H1 (cell line): ENCODE measurements at regions not wholly inside any gene's neighbourhood (a gene's known extent, or its start where the extent isn't known, plus 50 kb on each side); places are given as distances from the start of the nearest gene placed in this dataset.

Source experiments
- CTCF ChIA-PET: fragments of 300-600 bp; sonication (Branson Sonifier 250); formaldehyde crosslinking; loops from one replicate; lab custom pipeline; 2021; ENCODE audit not compliant: partially characterized antibody; lab: Charles Lee
- POLR2A ChIA-PET: fragments of 300-600 bp; sonication (Branson Sonifier 250); formaldehyde crosslinking; loops from one replicate; lab custom pipeline; 2021; ENCODE audit warnings: inconsistent platforms; ENCODE audit not compliant: partially characterized antibody; lab: Charles Lee
- DNase-seq, 2 experiments: peaks; one replicate each; pipeline versions ENCODE4 v3.0.0 to v3.0.0-alpha.2; 2010 to 2022; ENCODE audit warnings: low spot score in 2 of 2, low read depth in 1 of 2, mixed read lengths in 1 of 2
- FAIRE-seq: peaks from 2 replicates; lab custom pipeline; 2011; peaks lifted over from hg19 to GRCh38; lab: Jason Lieb, UNC
- H2AFZ ChIP-seq: 2 replicates; pipeline ENCODE4 v1.8.1; 2012; ENCODE audit warnings: low read length, inconsistent platforms
- H2AK5ac ChIP-seq: 2 replicates; pipeline ENCODE4 v1.6.1; 2013; ENCODE audit warnings: low read depth, low read length
- H2BK120ac ChIP-seq: replicated peaks from 2 replicates; pipeline ENCODE3; 2013; ENCODE audit warnings: low read depth, low read length, inconsistent platforms
- H2BK12ac ChIP-seq: 2 replicates; pipeline ENCODE4 v1.6.1; 2013; ENCODE audit warnings: low read depth, low read length
- H2BK15ac ChIP-seq: 2 replicates; pipeline ENCODE4 v1.6.1; 2013; ENCODE audit warnings: low read length
- H2BK20ac ChIP-seq: 2 replicates; pipeline ENCODE4 v1.6.1; 2013; ENCODE audit warnings: low read length
- H2BK5ac ChIP-seq: 2 replicates; pipeline ENCODE4 v1.6.1; 2013; ENCODE audit warnings: low read depth, low read length
- H3K14ac ChIP-seq: 2 replicates; pipeline ENCODE4 v1.6.1; 2013; ENCODE audit warnings: inconsistent platforms; ENCODE audit not compliant: insufficient read length
- H3K18ac ChIP-seq: 2 replicates; pipeline ENCODE4 v1.6.1; 2013; ENCODE audit warnings: low read length; ENCODE audit errors: extremely low read depth
- H3K23ac ChIP-seq: 2 replicates; pipeline ENCODE4 v1.6.1; 2013; ENCODE audit warnings: inconsistent platforms; ENCODE audit not compliant: insufficient read length
- H3K23me2 ChIP-seq: 2 replicates; pipeline ENCODE4 v1.6.1; 2013; ENCODE audit warnings: low read depth, low read length
- H3K27ac ChIP-seq: 2 replicates; pipeline ENCODE4 v1.6.1; 2011; ENCODE audit warnings: low read depth, low read length, inconsistent platforms
- H3K27me3 ChIP-seq, 4 experiments: replicated peaks in 1 of 4; 1 replicate in 1 of 4; 2 replicates in 3 of 4; pipeline versions ENCODE4 v1.6.1 to v1.8.1; 2011 to 2013; ENCODE audit warnings: low read length in 3 of 4, mild to moderate bottlenecking in 3 of 4, inconsistent platforms in 2 of 4, mixed read lengths in 2 of 4, moderate library complexity in 1 of 4; ENCODE audit not compliant: control insufficient read depth in 3 of 4, insufficient read depth in 3 of 4; ENCODE audit errors: extremely low read depth in 1 of 4
- H3K36me3 ChIP-seq, 4 experiments: 2 replicates each; pipeline versions ENCODE4 v1.6.1 to v1.8.1; 2011 to 2013; ENCODE audit warnings: mild to moderate bottlenecking in 4 of 4, low read length in 3 of 4, moderate library complexity in 2 of 4, control low read depth in 1 of 4, inconsistent platforms in 1 of 4; ENCODE audit not compliant: insufficient read depth in 4 of 4, control insufficient read depth in 2 of 4
- H3K4ac ChIP-seq: replicated peaks from 2 replicates; pipeline ENCODE3; 2013; ENCODE audit warnings: low read length, low read depth, mixed read lengths, inconsistent platforms; ENCODE audit not compliant: insufficient read length
- H3K4me1 ChIP-seq, 4 experiments: replicated peaks in 1 of 4; 1 replicate in 1 of 4; 2 replicates in 3 of 4; pipeline versions ENCODE4 v1.6.1 to v1.8.1; 2011 to 2013; ENCODE audit warnings: low read length in 3 of 4, inconsistent platforms in 2 of 4, mixed read lengths in 1 of 4; ENCODE audit not compliant: insufficient read depth in 4 of 4, control insufficient read depth in 3 of 4
- H3K4me2 ChIP-seq, 2 experiments: 2 replicates each; pipeline versions ENCODE4 v1.6.1 to v1.8.1; 2011 to 2013; ENCODE audit warnings: low read depth in 2 of 2, low read length in 2 of 2, control low read depth in 1 of 2, inconsistent platforms in 1 of 2, mild to moderate bottlenecking in 1 of 2; ENCODE audit not compliant: insufficient read depth in 1 of 2
- H3K4me3 ChIP-seq, 4 experiments: fragments of 200-600, 300-600 bp in 1 of 4; sonication (generic), shearing (Covaris generic), sonication (Bioruptor Twin) in 1 of 4; 2 replicates each; pipeline versions ENCODE4 v1.5.1 to v1.8.1; 2011 to 2016; ENCODE audit warnings: low read length in 4 of 4, low read depth in 3 of 4, control low read depth in 2 of 4, inconsistent platforms in 2 of 4, mild to moderate bottlenecking in 2 of 4, mixed read lengths in 1 of 4, moderate library complexity in 1 of 4; ENCODE audit not compliant: insufficient read depth in 2 of 4; ENCODE audit errors: extremely low read depth in 1 of 4
- H3K56ac ChIP-seq: replicated peaks from 2 replicates; pipeline ENCODE3; 2013; ENCODE audit warnings: low read depth, mild to moderate bottlenecking, mixed read lengths, low read length, inconsistent platforms; ENCODE audit not compliant: insufficient read length
- H3K79me1 ChIP-seq: 2 replicates; pipeline ENCODE4 v1.6.1; 2013; ENCODE audit warnings: low read depth, low read length, control low read depth
- H3K79me2 ChIP-seq, 2 experiments: 2 replicates each; pipeline versions ENCODE4 v1.6.1 to v1.8.1; 2012 to 2013; ENCODE audit warnings: low read length in 2 of 2, mild to moderate bottlenecking in 2 of 2, inconsistent platforms in 1 of 2; ENCODE audit not compliant: insufficient read depth in 2 of 2, control insufficient read depth in 1 of 2
- H3K9ac ChIP-seq, 4 experiments: replicated peaks in 1 of 4; 1 replicate in 1 of 4; 2 replicates in 3 of 4; pipeline versions ENCODE4 v1.6.1 to v1.8.1; 2011 to 2013; ENCODE audit warnings: low read depth in 3 of 4, low read length in 3 of 4, control low read depth in 2 of 4, mild to moderate bottlenecking in 2 of 4, moderate library complexity in 2 of 4, inconsistent platforms in 1 of 4; ENCODE audit errors: extremely low read depth in 1 of 4
- H3K9me3 ChIP-seq, 2 experiments: 2 replicates each; pipeline versions ENCODE4 v1.6.1 to v1.8.1; 2012 to 2013; ENCODE audit warnings: mild to moderate bottlenecking in 2 of 2, moderate library complexity in 2 of 2, control low read depth in 1 of 2, inconsistent platforms in 1 of 2, low read depth in 1 of 2, low read length in 1 of 2, mixed read lengths in 1 of 2; ENCODE audit not compliant: insufficient read depth in 2 of 2
- H4K20me1 ChIP-seq, 2 experiments: replicated peaks in 1 of 2; 2 replicates each; pipeline versions ENCODE3 to v1.8.1; 2011 to 2013; ENCODE audit warnings: inconsistent platforms in 2 of 2, low read length in 2 of 2, mild to moderate bottlenecking in 1 of 2; ENCODE audit not compliant: insufficient read depth in 2 of 2, control insufficient read depth in 1 of 2
- H4K5ac ChIP-seq: 2 replicates; pipeline ENCODE4 v1.6.1; 2013; ENCODE audit warnings: low read length, low read depth, mixed read lengths, inconsistent platforms; ENCODE audit not compliant: insufficient read length
- H4K8ac ChIP-seq: 2 replicates; pipeline ENCODE4 v1.8.0; 2013; ENCODE audit warnings: mild to moderate bottlenecking, moderate library complexity, low read length, inconsistent platforms; ENCODE audit not compliant: insufficient read depth; ENCODE audit errors: extremely low read depth
- H4K91ac ChIP-seq: replicated peaks from 2 replicates; pipeline ENCODE3; 2013; ENCODE audit warnings: low read length, mixed read lengths, inconsistent platforms; ENCODE audit not compliant: insufficient read length
- CTCF ChIP-seq, 3 experiments: IDR thresholded peaks; 1 replicate in 2 of 3; 2 replicates in 1 of 3; pipeline versions ENCODE4 v1.5.1 to v1.6.1; 2011; ENCODE audit warnings: low read length in 3 of 3, mild to moderate bottlenecking in 3 of 3, inconsistent platforms in 2 of 3, low read depth in 1 of 3, moderate library complexity in 1 of 3; ENCODE audit not compliant: insufficient read depth in 1 of 3; ENCODE audit errors: control extremely low read depth in 1 of 3
- POLR2AphosphoS5 ChIP-seq: IDR thresholded peaks from 2 replicates; pipeline ENCODE4 v1.6.1; 2011; ENCODE audit warnings: low read depth, low read length
- TCF12 ChIP-seq: IDR thresholded peaks from 2 replicates; pipeline ENCODE4 v1.6.1; 2011; ENCODE audit warnings: low read depth, mild to moderate bottlenecking, low read length
- YY1 ChIP-seq: IDR thresholded peaks from 2 replicates; pipeline ENCODE4 v1.6.1; 2011; ENCODE audit warnings: low read depth, mild to moderate bottlenecking, low read length
- WGBS, 2 experiments: shearing (Covaris generic) in 1 of 2; methylation state at CpG; one replicate each; pipeline versions ENCODE4 v1.1.6 to v1.1.7; 2013 to 2015; ENCODE audit warnings: low lambda C conversion rate in 2 of 2, mixed read lengths in 2 of 2, inconsistent platforms in 1 of 2, low coverage in 1 of 2, missing lambda C conversion rate in 1 of 2; ENCODE audit not compliant: insufficient replicate concordance in 2 of 2, insufficient coverage in 1 of 2, insufficient read length in 1 of 2; ENCODE audit errors: extremely low coverage in 1 of 2, missing lambda C conversion rate in 1 of 2; 5-methylcytosine and 5-hydroxymethylcytosine counted together

GRCh38 chr3:31438742-31439141 is 94.0 kb upstream of the STT3B start:
- Histone ChIP-seq H3K14ac (no peak overlapping the region), H4K91ac (no peak overlapping the region), H4K20me1 (no peaks in the 10 kb centered on the region), H4K5ac (no peak overlapping the region), H2AK5ac (no peak overlapping the region), H3K27ac (no peak overlapping the region), H3K23ac (no peak overlapping the region), H3K9me3 (peaks cover 7 to 10% of the 10 kb centered on the region in 2 experiments; a peak in 3 of 4 replicates), H3K36me3 (no peaks in the 10 kb centered on the region), H2AFZ (no peak overlapping the region), H3K56ac (no peak overlapping the region), H3K9ac (no peak overlapping the region), H2BK15ac (no peak overlapping the region), H4K8ac (no peak overlapping the region), H2BK5ac (no peak overlapping the region), H3K4me2 (no peak overlapping the region), H2BK12ac (no peak overlapping the region), H3K18ac (no peak overlapping the region), H3K4ac (no peak overlapping the region), H2BK20ac (no peak overlapping the region), H3K4me1 (peaks cover 0 to 3% (median 0%) of the 10 kb centered on the region in 4 experiments; a peak in 2 of 7 replicates), H2BK120ac (no peak overlapping the region), H3K23me2 (no peaks in the 10 kb centered on the region), H3K4me3 (no peak overlapping the region), H3K79me2 (no peaks in the 10 kb centered on the region), H3K27me3 (no peaks in the 10 kb centered on the region; a peak in 1 of 7 replicates), H3K79me1 (no peaks in the 10 kb centered on the region)
- WGBS, 2 experiments = 90% methylated on average over 2 of the region's 2 CpGs; no CpG with 5 or more reads in 1 of the 2 experiments
- no peak for DNase-seq
- FAIRE-seq = no peak
- ChIA-PET POLR2A (interaction anchor here (1.2 kb wide), 1 partner anchor 94 kb away, joined by 4 read pairs; the partner anchor contains the start of gene STT3B), CTCF (interaction anchor here (1.2 to 1.7 kb wide), 4 partner anchors 9 to 23 kb away, joined by 3 to 10 read pairs (median 4); no protein-coding TSS in a partner anchor)
- TF ChIP-seq CTCF (IDR thresholded peaks at IDR 0.05; ENCODE audit: control extremely low read depth in 1 of 3, insufficient read depth in 1 of 3, low read depth in 1 of 3, low read length in 3 of 3) (no peak), YY1 (no peak), POLR2AphosphoS5 (no peak), TCF12 (no peak)
